Ectodermal cell (in vitro differentiated cells): ENCODE measurements at regions not wholly inside any gene's neighbourhood (a gene's known extent, or its start where the extent isn't known, plus 50 kb on each side); places are given as distances from the start of the nearest gene placed in this dataset.

Experiments
- H3K27ac ChIP-seq: 2 replicates; pipeline ENCODE4 v1.7.0; 2013; ENCODE audit warnings: mild to moderate bottlenecking, low read depth, low read length; ENCODE audit not compliant: insufficient read depth, poor library complexity, severe bottlenecking
- H3K27me3 ChIP-seq: 2 replicates; pipeline ENCODE4 v1.7.0; 2013; ENCODE audit warnings: mild to moderate bottlenecking, low read length; ENCODE audit not compliant: insufficient read depth, control insufficient read depth, poor library complexity, severe bottlenecking
- H3K36me3 ChIP-seq: one replicate; pipeline ENCODE4 v1.7.0; 2013; ENCODE audit warnings: low read length; ENCODE audit not compliant: control insufficient read depth, insufficient read depth
- H3K4me1 ChIP-seq: one replicate; pipeline ENCODE4 v1.7.0; 2013; ENCODE audit warnings: low read length; ENCODE audit not compliant: control insufficient read depth, insufficient read depth
- H3K4me3 ChIP-seq: 2 replicates; pipeline ENCODE4 v1.7.0; 2013; ENCODE audit warnings: low read depth, low read length, control low read depth; ENCODE audit not compliant: insufficient read depth
- H3K9me3 ChIP-seq: 2 replicates; pipeline ENCODE4 v1.7.0; 2013; ENCODE audit warnings: mild to moderate bottlenecking, low read length, moderate library complexity; ENCODE audit not compliant: control insufficient read depth
- WGBS, 2 experiments: methylation state at CpG; one replicate each; pipeline ENCODE4 v1.1.7; 2013; ENCODE audit warnings: missing lambda C conversion rate in 2 of 2; 5-methylcytosine and 5-hydroxymethylcytosine counted together

DNA sequence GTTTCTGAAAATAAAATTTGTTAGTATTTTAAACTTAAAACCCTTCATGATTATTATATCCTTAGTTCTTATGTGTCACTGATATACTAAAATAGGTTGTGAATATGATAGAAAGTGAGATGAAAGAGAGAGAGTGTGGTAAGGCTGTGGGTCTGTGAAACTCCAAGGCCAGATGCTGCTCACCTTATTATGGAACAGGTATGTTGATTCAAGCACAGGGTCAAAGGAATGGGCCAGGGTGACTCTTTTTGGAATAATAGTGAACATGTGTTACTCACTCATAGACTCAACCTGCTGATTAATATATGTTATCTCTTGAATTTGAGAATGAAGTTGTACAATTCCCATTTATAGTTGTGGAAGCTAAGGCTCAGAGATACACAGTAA, 70.7 kb upstream of the FN1 start:
- H3K36me3 ChIP-seq, result no peaks in the 10 kb centered on the region
- H3K9me3 ChIP-seq, result no peaks in the 10 kb centered on the region
- H3K4me3 ChIP-seq, result no peak overlapping the region
- H3K27ac ChIP-seq, result no peak overlapping the region
- no peaks in the 10 kb centered on the region for H3K27me3 ChIP-seq
- no peaks in the 10 kb centered on the region for H3K4me1 ChIP-seq

DNA sequence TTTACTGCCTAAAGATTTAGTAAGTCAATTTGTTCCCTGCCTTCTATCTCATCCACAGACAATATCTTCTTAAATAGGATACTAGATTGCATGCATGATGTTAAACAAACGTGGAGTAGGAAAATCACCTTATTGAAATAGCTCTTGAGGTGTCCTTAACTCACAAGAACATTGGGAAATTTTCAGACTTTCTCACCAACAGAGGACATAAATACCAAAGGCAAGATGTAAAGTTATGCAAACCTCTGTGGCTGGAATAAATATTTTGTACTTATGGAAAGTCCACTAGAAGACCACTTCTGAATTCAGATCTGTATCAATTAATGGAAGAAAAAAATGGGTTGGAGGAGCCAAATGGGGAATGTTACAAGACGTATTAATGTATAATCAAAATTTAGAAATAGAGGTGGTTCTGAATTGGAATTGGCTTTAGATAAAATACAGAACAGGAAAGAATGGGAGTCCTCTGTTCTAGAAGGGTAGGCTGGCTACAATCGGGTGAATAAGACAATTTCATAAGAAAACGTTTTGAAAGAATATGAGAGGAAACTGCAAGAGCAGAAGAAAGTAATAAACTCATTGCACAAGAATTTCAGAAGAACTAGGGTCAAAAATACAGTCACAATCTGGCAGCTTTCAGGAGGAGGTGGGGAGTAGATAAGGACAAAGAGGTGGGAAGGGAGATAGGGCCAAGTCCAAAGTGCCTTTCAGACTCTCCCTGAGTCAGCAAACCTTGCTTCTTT, 69.3 kb upstream of the FN1 start:
- H3K4me1 ChIP-seq, result no peaks in the 10 kb centered on the region
- no peaks in the 10 kb centered on the region for H3K9me3 ChIP-seq
- WGBS, 2 experiments, result 96 to 97% methylated on average over 3 to 4 of the region's 4 CpGs
- no peaks in the 10 kb centered on the region for H3K36me3 ChIP-seq
- H3K4me3 ChIP-seq, result no peak overlapping the region
- H3K27me3 ChIP-seq, result no peaks in the 10 kb centered on the region
- H3K27ac ChIP-seq, result no peak overlapping the region

DNA sequence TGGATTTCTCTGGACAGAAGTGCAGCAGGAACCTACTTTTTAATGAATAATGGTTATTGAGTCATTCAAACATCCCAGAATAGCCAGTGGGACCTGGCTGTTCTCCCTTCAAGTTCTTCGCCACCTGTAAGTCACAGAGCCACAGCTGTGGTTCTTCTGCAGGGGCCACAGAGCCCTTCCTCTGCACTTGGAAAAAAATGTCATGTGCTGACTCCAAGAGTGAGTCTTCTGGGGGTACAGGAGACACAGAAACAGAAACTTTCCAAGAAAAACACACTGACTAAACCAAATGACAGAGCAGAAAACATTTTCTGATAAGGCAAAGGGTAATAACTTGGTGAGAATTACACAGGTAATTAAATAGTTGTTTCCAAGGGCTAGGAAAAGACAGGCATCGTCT, 68.7 kb upstream of the FN1 start:
- no peak overlapping the region for H3K4me3 ChIP-seq
- H3K27me3 ChIP-seq, result no peaks in the 10 kb centered on the region
- 96 to 98% methylated on average over 2 of the region's 2 CpGs for WGBS, 2 experiments
- no peak overlapping the region for H3K27ac ChIP-seq
- no peaks in the 10 kb centered on the region for H3K4me1 ChIP-seq
- H3K9me3 ChIP-seq, result no peaks in the 10 kb centered on the region
- H3K36me3 ChIP-seq, result no peaks in the 10 kb centered on the region

DNA sequence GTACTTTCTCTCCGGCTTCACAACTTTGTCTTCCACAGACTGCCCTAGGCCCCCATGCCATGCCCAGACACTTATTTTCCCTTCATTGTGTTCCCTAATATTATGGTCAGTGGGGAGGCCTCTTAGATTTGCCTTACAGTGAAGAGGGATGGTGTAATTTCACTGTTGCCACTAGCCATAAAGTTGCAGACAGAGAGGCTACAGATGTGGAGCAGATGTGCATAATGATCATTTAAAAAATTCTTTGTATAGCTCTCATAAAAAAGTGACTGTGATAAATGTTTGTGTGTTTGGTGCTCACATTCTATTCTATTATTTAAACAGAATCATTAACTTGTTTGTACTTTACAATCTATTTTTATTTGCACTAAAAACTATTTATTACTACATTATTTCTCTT, 67.5 kb upstream of the FN1 start:
- Histone ChIP-seq H3K4me1 (no peaks in the 10 kb centered on the region), H3K36me3 (no peaks in the 10 kb centered on the region), H3K9me3 (no peaks in the 10 kb centered on the region), H3K27ac (no peak overlapping the region), H3K27me3 (no peaks in the 10 kb centered on the region), H3K4me3 (no peak overlapping the region)
- WGBS, 2 experiments, result 96 to 100% methylated on average over 1 of the region's 1 CpG

DNA sequence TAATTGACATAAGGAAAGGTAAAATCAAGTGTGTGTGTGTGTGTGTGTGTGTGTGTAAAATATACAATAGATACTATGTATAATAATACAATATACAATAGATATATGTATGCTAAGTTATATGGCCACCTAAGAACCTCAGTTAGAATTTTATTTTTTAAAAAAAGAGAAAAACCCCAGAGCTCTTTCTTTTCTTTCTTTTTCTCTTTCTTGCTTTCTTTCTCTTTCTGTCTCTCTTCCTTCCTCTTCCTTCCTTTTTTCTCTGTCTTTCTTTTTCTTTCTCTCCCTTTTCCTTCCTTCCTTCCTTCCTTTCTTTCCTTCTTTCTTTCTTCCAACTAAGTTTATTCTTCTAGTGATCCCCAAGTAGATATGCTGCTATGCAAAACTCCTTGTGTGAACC, 64.6 kb upstream of the FN1 start:
- H3K4me3 ChIP-seq, result no peak overlapping the region
- H3K4me1 ChIP-seq, result no peaks in the 10 kb centered on the region
- no peaks in the 10 kb centered on the region for H3K27me3 ChIP-seq
- no peaks in the 10 kb centered on the region for H3K36me3 ChIP-seq
- no peaks in the 10 kb centered on the region for H3K9me3 ChIP-seq
- no peak overlapping the region for H3K27ac ChIP-seq

DNA sequence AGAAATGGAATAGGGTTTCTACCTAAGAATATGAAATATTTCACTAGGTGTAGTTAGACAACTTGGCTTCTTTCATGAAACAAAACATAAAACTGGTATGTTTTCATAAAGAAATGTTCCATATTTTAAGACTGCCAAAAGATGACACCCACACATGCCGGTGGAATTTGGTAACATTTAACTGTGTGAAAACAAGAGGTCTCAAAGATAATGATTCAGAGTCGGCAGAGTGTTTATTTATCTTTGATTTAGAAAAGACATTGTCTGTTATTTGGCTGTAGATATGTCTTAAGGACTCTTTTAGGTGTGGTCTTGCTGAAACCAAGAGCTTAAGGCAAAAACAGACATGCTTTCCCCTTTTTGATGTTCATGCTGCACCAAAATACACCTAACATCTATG, 63.5 kb upstream of the FN1 start:
- Histone ChIP-seq H3K27me3 (no peaks in the 10 kb centered on the region), H3K4me3 (no peak overlapping the region), H3K27ac (no peak overlapping the region), H3K4me1 (no peaks in the 10 kb centered on the region), H3K9me3 (no peaks in the 10 kb centered on the region), H3K36me3 (no peaks in the 10 kb centered on the region)
- 90% methylated on average over 2 of the region's 2 CpGs for WGBS, 2 experiments

DNA sequence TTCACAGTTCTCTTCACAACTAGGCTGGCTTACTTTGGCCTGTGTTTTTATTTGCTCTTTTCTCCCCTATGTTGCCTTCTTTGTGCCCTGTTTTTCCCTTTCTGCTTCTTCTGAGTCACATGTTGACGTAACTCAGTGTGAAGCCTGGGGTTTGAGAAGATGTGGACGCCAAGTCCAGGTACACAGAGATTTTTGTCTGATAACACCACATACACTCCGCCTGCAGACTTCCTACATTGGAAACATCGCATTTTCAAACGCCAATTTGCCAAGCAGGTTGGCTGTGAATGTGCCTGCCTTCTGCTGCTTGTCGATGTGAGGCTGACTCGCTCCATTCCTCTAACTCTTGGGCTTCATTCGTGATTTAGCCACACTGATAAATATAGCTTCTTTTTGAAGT, 62.6 kb upstream of the FN1 start:
- 85 to 92% methylated on average over 8 of the region's 8 CpGs for WGBS, 2 experiments
- H3K4me1 ChIP-seq, result no peaks in the 10 kb centered on the region
- no peaks in the 10 kb centered on the region for H3K27me3 ChIP-seq
- no peaks in the 10 kb centered on the region for H3K36me3 ChIP-seq
- no peak overlapping the region for H3K4me3 ChIP-seq
- H3K27ac ChIP-seq, result no peak overlapping the region
- H3K9me3 ChIP-seq, result no peaks in the 10 kb centered on the region

DNA sequence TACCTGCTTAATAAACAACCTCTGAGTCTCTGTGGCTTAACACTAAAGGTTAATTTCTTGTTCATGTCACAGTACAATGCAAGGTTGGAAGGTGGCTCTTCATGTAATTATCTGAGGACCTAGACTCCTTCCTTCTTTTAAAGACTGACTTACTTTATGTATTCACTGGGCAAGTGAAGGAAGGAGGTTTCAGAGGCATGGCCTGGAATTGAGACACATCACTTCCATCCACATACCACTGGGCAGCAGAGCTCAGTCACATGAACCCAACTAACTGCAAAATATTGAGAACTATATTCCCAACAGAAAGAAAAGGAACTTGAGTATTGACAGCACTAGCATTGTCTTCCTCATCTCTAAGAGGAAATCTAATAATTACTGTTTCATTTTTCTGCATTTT, 57.5 kb upstream of the FN1 start:
- no peaks in the 10 kb centered on the region for H3K9me3 ChIP-seq

DNA sequence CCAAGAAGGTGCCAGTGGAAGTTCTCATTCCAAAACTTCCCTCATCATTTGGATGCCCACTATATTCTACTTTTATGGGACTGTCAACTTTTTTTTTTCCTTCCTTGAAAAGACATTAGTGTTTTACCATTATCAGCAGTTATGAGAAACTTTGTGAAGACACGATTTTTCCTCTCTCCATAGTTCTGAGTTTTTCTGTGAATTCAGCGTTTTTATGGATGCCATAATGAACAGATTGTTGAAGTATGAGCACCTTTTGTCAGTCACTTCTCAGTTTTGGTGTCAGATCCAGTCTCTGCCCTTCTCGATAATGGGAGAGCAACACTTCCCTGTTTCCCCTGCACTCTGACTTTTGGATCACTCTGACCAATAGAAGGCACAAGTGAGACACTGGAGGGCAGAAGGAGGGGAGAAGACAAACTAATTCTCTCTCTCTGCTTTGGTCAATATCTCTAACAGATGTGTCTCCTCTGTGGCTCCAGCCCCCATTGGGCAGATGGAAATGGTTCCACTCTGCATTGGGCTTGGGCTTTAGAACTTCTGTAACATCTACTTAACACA, 53.5 kb upstream of the FN1 start:
- H3K4me1 ChIP-seq, result no peaks in the 10 kb centered on the region
- no peaks in the 10 kb centered on the region for H3K27me3 ChIP-seq
- no peaks in the 10 kb centered on the region for H3K9me3 ChIP-seq
- no peaks in the 10 kb centered on the region for H3K36me3 ChIP-seq
- H3K27ac ChIP-seq, result no peak overlapping the region
- H3K4me3 ChIP-seq, result no peak overlapping the region
- 90 to 98% methylated on average over 3 of the region's 3 CpGs for WGBS, 2 experiments

More for the DNA sequence above, 57.5 kb upstream of the FN1 start:
- no peak overlapping the region for H3K4me3 ChIP-seq
- H3K36me3 ChIP-seq, result no peaks in the 10 kb centered on the region
- no peak overlapping the region for H3K27ac ChIP-seq
- no peaks in the 10 kb centered on the region for H3K4me1 ChIP-seq
- no peaks in the 10 kb centered on the region for H3K27me3 ChIP-seq

DNA sequence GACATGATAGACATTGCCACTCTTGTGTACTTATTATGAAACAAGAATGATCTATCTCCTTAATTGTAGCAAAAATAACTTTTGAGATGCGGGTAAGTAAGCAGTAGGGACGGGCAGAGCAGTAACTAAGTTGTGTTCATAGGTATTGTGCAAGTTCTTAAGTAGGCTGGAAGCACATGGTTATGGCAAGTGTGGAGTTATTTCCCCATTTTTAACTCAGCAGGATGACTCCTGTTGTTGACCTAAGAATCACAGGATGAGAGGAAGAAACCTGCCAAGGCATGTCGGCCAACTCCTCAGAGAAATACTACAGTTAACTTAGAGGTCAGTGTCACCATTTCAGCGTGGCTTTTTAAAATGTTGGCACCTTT, 51.1 kb upstream of the FN1 start:
- Histone ChIP-seq H3K4me3 (no peak overlapping the region), H3K36me3 (no peaks in the 10 kb centered on the region), H3K4me1 (no peaks in the 10 kb centered on the region), H3K27me3 (no peaks in the 10 kb centered on the region), H3K27ac (no peak overlapping the region), H3K9me3 (no peaks in the 10 kb centered on the region)
- 86% methylated on average over 4 of the region's 4 CpGs for WGBS, 2 experiments
